GM04503 (cell line): ENCODE measurements at regions not wholly inside any gene's neighbourhood (a gene's known extent, or its start where the extent isn't known, plus 50 kb on each side); places are given as distances from the start of the nearest gene placed in this dataset.

Experiments
- DNase-seq: peaks from one replicate; pipeline ENCODE4 v3.0.0-alpha.2; 2012; ENCODE audit warnings: low read depth

DNA sequence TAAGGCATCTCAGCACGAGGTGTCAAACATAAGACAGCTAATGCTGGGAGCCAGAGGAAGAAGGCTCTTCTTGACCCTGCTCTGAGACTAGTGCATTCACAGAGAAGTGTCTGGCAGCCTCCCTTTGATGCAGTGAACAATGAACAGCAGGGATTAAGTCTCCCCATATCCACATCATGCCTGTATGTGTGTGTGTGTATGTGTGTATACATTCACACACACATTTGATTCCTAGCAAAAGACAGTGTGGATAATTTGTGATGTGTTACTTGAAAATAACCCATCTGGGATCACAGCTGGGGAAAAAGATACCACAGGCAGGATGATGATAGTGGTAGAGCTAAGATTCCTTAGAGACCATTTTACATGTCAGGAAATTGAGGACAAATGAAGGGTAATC lies 485.9 kb upstream of the GOT2 start:
- DNase-seq = no peak

DNA sequence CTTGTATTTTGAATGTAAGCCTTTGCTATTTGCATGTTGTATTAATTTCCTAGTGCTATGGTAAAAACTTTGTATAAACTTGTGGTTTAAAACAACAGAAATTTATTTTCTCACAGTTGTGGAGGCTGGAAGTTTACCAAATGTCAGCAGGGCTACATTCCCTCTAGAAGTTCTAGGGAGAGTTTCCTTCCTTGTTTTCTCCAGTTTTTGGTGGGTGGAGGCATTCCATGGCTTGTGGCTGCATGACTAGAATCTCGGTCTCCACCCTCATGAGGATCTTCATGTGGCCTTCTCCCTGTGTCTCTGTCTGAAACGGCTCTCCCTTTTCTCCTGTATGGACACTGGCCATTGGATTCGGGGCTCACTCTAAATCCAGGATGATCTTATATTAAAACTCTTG lies 482.2 kb upstream of the GOT2 start:
- no peak for DNase-seq

DNA sequence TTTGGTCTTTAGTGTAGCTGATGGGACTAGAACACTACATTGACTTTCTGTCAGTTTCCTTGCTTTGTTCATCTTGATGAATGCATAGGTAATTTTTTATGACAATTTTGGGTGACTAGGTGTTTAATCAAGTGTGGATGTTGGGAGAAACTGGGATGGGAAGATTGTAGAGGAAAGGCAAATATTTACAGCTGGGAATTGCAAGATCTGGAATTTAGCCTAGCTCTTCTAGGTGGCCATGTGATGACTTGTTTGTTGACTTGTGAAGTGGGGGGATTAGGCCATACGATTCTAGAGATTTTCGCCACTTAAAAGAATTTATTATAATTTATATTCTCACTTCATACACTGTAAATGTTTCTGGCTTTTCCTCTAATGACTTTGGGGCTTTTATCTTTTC lies 480.3 kb upstream of the GOT2 start:
- DNase-seq = no peak

DNA sequence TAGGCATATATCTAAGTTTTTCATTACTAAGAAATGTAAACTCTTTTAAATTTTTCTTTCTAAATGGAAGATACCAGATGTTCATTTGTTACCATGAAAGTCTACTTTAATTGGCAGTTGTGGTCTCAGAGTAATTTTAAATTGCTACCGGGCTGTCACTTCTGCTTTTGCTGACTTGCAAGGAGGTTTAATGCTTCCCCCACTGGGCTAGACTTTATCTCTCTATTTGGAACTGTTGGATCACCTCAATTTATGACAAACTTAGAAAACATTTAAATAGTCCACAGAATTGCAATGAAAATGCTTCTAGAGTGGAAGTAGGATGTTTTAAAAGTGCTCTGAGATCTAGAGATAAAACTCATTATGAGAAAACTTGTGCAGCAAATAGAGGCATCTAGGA lies 479.8 kb upstream of the GOT2 start:
- no peak for DNase-seq

DNA sequence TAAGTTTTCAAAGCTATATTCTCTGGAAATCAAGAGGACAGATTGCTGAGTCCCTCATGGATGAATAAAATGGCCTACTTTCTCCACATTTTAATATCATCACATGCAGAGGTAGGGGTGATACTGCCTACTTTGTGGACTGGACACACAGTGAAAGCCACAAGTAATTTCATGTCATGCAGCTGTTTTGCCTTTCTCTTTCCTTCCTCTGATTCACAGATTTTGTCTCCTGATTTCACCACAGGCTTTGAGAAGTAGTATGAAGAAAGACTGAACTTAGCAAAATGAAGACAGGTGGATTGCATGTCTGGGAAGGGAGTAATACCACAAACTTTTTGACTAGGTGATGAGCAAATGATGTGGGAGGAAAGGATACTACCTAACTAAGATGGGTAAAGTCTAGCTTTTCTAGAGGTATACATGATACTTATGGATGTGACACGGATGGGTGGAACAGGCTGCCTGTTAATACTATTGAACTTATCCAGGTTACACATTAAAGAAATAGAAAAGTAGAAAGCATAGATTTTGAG lies 478.4 kb upstream of the GOT2 start:
- no peak for DNase-seq

DNA sequence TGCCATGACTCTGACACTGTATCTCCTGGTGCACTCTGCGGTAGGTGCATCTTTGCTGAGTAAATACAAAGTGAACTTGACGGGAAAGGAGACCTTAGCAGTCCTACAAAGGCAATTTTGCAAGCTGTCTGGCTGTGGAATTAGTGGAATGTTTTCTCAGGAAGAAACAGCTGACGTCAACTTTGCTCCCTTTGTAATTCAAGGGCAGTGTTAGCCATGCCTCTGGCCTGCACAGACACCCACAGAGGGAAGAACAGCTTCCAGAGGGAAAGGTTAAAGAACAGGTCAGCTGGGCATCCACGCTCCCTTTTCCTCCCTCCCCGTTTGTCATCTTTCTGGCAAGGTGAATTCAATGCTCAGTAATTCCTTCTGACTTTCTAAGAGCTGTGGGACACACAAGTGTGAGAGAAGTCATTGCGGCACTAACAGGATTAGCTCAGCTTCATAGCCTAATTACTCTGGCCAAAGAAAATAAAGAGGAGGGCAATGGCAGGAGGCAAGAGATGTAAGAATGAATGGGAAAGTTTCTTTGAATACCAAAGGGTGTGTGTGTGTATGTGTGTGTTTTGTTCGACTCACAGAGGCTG lies 476.9 kb upstream of the GOT2 start:
- DNase-seq = peak; percentile 25

DNA sequence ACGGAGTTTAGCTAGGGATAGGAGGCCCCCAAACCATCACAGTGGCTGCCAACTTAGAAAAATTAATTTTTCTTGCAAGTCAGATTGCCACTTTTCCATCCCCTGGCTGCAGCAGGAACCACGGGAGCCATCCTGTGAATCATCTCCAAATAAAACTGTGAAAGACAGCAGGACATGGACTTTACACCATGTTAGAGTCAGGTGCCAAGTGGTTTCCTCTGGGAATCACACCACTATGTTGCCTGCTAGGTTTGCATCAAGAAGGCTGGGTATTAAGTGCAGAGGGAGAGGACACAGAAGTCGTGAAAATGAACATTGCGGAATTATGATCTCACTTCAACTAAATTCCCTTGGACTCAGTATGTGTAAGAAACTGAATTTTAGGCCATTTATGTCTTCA lies 471.3 kb upstream of the GOT2 start:
- no peak for DNase-seq

DNA sequence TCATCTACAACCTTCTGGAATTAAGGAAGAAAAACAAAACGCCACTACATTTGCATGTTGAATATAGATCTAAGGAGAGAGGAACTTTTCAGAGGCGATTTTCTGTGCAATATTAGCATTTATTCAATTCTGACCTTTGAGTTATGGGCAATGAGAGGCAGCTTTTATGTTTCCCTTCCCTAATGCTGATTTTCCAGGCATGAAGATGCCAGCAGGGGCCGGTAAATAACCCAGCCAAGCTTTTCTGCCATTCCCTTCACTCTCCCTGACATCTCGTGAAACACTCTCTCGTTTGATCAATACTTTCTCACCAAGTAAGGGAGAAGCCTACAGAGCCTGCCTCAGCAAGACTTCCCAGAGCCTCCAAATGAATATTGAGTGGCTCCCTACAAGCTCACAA lies 470.5 kb upstream of the GOT2 start:
- DNase-seq = no peak

DNA sequence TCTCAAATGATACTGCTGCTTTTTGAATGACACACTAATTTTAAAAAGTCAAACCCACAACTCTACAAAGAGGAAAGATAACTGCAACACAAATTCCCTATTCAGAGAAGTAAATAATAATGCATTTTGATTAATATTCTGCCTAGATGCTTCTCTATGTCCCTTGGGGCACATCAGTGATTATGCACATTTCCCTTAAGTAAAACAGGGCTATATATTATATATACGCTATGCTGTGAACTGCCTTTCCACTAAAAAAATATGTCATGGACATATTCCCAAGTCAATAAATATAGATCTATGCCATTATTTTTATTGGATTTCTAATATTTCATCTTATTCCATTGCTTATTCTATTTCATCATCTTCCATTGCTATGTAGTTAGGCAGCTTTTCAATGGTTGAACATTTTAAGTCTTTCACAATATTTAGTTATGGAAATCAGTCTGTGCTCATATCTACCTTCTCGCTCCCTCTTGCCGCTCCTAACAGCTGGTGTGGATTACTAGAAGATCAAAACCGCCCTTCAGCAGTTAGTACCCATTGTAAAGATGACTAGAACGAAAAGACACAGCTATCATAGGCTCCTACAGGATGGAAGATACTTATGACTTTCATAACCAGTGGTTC lies 468.2 kb upstream of the GOT2 start:
- DNase-seq = no peak

DNA sequence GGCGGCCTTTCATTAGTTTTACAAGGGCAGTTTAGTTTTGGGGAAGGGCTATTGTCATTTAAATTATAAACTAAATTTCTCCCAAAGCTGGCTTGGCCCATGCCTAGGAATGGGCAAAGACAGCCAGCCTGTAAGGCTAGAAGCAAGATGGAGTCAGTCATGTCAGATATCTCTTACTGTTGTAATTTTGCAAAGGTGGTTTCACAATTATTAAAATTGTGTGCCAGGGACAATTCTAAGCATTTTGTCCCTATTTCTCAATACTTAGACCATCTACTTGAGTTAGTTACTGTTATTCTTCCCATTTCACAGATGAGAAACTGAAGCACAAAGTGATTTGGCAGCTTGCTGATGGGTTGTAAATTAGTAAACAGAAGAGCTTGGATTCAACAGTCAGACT lies 467.7 kb upstream of the GOT2 start:
- no peak for DNase-seq

DNA sequence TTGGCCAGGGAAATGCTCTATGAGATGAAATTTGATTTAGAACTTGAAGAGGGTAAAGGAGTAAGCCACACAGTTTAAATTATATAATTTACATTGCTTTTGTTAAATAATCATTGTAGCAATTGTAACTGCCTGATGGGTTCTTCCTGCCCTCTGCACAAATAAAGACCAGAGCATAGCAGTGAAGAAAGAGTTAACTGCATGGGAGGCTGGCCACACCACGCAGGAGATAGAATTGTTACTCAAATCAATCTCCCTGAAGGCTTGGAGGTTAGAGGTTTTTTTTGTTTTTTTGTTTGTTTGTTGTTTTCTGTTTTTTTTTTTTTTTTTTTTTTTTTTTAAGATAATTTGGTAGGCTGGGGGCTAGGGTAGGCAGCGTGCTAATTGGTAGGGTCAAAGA lies 467.0 kb upstream of the GOT2 start:
- no peak for DNase-seq

DNA sequence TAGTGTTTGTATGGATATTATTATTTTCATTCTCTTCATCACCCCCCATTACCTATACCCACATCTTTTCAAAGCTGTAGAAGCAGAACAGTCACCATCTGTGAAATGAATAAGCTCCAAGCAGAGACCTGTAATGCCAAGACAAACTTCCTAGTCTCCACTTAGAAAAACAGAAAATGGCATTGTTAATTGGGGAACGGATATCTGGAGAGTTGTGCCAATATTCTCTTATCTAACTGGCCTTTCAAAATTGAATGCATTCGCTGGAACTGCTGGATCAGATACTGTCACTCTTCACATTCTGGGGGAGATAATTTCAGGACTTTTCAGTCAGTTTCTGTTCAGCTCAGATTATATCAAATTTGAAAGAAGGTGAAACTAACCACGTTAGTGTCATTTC lies 464.4 kb upstream of the GOT2 start:
- no peak for DNase-seq

DNA sequence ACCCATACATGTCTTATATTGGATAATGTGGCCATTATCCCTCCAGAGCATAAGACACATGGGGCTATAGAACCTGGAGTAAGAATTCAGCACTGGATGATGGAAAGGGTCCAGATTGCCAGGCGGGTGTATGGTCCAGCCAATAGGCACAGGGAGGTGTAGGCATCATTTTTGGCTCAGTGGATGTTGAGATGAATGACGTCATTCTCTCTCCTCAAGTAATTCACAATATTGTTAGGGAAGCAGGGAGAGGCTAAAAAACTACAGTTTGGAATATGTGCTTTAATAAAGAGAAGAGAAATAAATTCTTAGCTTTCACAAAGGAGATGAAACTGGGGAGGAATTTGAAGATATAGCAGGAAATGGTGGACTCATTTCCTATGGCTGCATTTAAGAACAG lies 461.1 kb upstream of the GOT2 start:
- no peak for DNase-seq

DNA sequence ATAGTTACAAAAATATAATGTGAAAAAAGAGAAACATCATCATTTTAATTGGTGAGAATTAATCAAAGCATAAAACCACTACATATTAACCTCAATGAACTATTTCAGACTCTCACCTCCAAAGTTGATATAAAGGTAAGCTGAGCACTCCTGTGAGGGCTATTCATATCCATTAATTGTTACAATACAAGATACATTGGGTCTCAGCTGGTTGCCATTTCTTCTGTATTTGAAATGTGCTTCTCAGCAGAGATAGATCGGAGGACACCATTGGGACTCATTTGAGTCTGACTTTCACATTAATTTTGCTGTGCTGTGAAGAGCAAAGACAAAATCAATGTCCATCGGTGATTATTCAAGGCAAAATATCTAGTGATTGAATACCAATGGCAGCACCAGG lies 459.5 kb upstream of the GOT2 start:
- no peak for DNase-seq

DNA sequence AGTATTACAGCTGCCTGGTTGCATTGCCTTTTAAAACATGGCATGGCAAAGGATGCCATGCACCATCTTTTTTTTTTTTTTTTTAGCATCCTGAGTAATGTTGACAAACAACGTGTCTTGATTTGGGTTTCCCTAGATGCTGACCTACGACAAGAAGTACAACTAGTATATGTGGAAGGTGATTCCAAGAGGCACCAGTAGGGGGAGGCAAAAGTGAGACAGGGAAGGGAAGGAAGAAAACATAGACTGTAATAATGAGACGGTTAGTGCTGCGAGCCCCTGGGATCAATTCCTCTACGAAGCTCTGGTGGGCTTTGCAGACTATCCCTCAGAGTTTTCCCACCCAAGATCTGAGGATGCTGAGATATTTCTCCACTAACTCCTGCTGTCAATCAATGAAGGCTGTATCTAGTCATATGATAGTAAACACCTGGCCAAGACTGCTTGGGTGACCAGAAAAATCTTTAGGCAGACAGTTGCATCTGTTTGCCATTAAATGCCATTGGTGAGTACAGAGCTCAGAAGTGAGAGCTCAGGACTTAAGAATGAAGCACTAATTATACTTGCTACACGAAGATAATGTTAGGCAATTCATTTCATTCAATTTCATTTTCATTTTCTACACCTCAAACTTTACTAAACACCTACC lies 458.6 kb upstream of the GOT2 start:
- DNase-seq = no peak

DNA sequence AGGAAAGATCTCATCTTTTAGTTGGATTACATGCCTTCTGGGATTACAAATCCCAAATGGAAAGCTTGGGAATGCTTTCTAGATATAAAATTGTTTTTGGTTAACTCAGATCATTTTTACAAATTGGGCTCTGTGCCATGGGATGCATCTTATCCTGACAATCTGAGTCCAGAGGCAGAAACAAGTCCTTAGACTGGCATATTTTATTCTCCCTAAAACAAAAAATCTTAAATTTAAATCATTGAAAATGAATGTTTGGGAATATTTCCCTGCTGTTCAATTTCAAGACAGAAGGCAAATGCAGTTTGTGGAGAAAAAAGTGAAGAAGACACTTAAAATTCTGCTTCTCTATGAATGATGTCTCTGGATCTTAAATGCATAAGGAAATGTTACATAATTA lies 456.6 kb upstream of the GOT2 start:
- no peak for DNase-seq

DNA sequence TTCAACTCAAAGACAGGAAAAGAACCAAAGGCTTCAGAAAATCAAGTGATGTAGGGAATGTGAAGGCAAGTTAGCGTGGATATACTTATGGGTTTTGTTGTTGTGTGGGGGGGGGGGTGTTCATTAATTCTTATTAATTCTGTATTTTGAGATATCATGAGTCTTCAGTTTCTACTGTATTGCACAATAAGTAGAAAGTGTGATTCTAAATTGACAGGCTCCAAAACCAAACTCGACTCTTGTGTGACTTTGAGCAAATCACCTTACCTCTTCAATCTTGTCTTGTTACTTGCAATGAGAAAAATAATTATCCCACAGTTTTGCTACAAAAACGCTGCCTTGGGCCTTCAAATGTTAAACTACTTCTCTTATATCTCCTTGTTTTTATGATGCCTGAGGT lies 453.9 kb upstream of the GOT2 start:
- DNase-seq = no peak

DNA sequence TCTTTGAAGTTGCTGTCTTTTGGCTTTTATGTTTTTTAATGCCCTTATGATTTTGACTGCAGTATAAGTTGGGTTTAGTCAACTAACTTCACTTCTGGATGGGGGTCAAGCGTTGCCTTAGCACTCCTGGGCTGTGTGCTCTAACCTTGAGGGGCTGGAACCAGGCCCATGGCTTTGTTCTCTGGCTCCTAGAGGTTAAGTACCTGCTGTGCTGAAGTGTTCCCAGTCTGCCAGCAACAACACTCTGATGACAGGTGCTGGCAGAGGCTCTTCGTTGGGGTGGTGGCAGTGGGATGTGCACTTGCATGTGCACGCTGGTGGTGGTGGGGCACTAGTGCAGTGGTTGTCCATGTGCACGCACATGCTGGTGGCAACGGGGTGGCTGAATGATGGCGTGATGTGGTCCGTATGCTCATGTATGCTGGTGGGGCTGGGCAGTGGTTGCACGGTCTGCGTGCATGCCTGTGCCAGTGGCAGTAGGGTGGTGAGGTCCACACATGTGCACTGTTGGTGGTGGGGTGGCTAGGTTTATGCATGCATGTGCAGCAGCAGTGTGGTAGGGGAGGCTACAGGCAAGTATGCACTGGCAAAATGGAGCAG lies 447.8 kb upstream of the GOT2 start:
- DNase-seq = no peak

DNA sequence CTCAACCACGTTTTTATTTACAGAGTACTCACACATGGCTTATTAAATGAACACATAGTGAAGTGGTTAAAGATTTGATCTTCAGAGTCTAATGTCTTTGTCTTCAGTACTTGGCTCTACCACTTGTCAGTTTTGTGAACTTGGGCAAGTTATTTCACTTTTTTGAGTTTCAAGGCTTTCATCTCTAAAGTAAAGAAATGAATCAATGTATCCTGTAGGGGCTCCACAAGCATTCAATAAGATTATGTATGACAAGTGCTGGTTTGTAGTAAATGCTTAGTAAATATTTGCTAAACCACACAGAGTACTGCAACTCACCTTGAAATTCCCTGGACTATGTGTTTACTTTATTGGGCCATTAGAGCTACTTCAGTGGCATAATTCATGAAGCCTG lies 446.0 kb upstream of the GOT2 start:
- no peak for DNase-seq

DNA sequence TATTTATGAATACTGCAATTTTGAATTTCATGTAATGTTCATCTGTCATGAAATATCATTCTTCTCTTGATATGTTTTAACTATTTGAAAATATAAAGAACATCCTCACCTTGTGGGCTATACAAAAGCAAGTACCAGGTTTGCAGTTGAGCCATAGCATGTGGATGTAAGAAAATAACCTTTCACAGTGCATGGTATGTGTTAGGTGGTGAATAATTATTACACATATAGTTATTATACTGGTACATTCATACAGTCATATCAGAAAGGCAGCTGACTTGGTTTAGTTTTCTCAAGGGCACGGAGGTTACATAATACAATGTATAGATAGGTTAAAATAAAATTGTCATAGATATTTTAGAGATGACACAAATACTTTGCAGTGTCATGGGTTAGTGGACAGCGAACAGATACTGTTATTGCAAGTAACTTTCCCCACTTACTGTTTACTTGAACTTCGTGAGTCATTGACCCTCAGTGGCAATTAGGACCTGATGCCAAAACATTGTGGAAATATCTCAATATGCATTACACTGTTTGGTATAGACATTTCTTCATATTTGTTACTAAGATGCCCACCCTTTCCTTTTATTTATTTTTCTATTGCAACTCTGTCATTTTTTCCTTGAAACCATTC lies 445.4 kb upstream of the GOT2 start:
- no peak for DNase-seq

DNA sequence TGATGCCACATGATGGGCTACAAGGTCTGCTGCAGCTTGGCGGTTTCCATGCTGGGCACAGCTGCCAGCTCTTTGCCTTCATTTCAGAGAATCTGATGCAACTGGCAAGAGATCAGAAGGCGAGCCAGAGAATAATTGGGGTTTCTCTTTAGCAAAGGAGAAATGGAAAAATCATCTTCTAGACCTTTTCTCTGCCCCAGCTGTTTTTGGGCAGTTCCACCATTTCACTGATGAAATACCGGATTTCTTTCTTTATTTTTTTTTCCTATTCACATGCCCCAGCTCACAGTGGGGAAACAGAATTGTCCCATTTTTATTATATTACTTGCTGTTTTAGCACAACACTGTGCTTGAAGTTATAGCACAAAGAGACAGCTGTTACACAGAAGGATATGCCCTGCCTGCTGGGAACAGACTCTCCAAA lies 439.3 kb upstream of the GOT2 start:
- DNase-seq = no peak

DNA sequence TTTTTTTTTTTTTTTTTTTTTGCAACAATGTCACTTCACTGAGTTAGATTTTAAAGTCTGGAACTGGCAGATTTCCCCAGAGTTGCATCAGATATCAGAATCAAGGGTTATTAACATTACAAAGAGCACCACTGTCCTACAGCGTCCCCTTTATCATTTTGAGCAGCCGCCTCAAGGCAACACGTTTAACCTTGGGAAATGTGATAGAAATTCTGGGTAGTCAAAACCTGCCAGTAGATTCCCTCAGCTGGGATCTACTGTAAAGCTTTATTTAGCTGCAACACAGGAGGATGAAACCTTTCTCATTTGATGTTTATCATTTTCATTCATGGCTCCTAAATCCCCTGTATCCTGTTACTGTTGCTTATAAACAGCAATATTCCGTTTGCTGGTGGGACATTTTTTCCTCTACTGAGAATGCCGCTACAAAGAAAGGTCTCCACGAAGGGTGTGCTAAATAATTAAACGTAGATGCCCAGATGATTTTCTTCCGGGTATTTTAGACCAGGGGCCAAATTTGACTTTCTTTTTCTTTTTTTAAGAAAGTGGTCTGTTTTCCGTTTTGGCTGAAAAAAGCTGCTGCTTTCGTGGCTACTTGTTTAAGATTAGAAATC lies 436.1 kb upstream of the GOT2 start:
- no peak for DNase-seq
